HG02642 (cell line): ENCODE measurements at regions not wholly inside any gene's neighbourhood (a gene's known extent, or its start where the extent isn't known, plus 50 kb on each side); places are given as distances from the start of the nearest gene placed in this dataset.

Experiments used
- ATAC-seq: cut with Tn5 transposase; IDR thresholded peaks from one replicate; pipeline ENCODE4 v1.9.1; 2021; ENCODE audit warnings: mild to moderate bottlenecking; ENCODE audit not compliant: unreplicated experiment, poor library complexity

DNA sequence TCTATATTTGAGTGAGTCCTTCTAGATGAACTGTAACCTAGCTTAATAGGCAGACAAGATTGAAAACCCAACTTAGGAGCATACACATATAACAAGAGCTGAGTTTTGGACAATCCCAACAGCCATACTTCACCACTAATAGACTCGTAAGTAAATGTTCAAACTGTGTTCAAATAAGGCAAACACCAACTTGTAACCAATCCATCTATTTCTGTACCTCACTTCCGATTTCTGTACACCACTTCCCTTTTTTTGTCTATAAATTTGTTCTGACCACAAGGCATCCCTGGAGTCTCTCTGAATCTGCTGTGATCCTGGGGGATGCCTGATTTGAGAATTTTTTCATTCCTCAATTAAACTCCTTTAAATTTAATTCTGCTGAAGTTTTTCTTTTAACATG is 1149.1 kb upstream of the NRXN1 start:
- no peak for ATAC-seq

DNA sequence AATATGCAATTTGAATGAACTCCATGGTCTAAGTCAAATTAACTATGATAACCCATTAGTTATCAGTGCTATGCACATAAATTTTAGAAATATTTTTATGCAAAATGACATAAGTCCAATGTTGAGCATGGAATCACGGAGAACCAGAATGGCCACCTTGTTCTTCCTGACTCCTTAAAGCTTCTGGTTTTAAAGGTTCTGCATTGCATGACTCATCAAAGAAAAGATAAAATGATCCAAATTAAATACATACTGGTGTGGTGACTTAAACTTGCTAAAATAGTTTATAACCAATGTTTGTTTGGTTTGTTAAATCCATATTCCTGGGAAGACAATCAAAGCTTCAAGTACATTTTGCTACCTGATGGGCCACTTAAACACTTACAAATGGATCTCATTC is 1146.9 kb upstream of the NRXN1 start:
- ATAC-seq, result no peak

GRCh38 chr2:52145005-52145404 is 1113.1 kb upstream of the NRXN1 start:
- ATAC-seq, result no peak

GRCh38 chr2:52144590-52144989 is 1112.7 kb upstream of the NRXN1 start:
- ATAC-seq, result no peak

DNA sequence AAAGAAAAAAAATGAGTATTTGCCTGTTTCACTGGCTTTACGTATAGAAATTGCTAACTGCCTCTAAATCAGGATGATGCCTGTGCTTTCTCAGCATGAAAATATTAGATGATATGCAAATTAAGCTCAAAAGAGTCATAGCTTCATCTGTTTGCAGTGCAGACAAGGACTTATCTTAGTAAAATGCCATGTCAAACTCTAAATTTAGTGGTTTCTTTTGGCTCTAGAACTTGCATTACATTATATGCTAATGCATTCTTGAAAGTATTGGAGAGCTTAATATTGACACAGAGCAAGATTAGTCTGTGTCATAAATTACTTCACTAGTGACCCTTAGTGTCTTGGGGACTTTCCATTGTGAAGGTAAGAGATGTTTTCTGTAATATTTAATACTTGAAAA is 1109.1 kb upstream of the NRXN1 start:
- no peak for ATAC-seq

DNA sequence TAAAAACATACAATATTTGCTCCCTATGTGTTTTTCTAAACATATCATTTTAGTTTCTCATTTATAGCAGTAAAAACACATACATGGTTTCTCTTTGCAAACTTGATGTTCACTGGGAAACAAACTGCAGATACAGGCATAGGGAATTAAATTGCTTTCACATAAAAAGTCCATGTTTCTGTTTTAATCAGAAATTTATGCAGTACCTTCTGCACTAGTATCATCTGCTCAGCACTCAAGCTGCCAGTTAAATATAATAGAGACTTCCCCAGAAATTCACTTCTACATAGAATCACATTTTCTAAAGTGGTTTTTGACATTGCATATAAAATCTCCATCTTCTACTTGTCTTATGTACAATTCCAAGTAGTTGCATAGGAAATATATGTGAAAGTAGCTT is 1107.3 kb upstream of the NRXN1 start:
- ATAC-seq, result no peak

- no peak for ATAC-seq
These were observed 1103.3 kb upstream of the NRXN1 start for GRCh38 chr2:52135235-52135634.

DNA sequence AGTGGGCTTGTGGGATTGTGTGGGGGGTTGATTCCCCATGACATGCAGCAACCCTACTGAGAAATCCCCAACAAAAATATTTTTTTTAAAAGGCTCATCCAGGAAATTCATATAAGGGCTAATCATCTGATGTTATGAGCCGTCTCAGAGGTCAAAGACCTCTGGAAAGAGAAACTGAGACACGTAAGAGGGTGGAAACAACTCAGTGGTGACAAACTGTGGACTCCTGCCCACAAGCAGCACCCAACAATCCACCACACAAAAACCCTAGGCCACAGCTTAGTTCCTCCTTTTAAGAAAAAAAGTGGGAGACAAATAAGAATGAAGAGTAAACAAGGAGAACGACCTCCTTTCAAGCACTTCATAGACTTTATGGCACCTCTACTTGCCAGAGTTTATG is 1096.1 kb upstream of the NRXN1 start:
- no peak for ATAC-seq

DNA sequence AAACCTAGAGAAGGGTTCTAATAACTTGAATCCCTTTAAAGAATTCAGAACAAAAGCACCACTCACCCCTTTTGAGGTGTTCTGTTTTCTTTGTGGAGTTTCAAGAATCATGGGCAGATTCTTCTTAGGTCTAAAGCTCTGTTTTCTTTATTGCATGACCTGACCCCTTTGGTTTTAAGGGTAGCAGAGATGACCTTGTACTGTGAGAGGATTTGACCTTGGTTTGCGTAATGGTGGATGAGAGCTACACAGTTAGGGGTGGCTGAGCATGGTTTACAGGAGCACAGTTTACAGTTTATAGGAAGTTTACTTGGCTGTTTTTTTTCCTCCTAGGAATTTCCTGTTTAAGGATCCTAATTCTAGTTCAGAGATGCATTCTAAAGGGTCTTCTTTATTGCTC is 1095.6 kb upstream of the NRXN1 start:
- ATAC-seq, result no peak

DNA sequence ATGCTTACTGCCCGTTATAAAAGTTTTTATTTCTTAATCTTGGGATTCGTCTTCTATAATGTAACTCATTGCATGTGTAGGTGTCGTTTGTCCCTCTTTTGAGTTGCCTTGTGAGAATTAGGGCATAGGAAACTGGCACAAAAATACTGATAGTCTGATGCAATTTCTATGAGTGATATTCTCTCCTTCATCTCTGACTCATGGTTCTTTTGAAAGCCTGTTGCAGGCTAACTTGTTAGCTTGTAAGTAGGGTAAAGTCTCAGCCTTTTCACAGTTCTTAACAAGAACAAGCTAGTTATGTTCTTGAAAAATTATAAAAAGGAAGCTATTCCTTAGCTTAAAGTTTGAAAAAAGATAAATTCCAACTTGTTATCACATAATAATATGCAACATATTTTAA is 1085.4 kb upstream of the NRXN1 start:
- ATAC-seq, result no peak

GRCh38 chr2:52115750-52116149 is 1083.8 kb upstream of the NRXN1 start:
- no peak for ATAC-seq

DNA sequence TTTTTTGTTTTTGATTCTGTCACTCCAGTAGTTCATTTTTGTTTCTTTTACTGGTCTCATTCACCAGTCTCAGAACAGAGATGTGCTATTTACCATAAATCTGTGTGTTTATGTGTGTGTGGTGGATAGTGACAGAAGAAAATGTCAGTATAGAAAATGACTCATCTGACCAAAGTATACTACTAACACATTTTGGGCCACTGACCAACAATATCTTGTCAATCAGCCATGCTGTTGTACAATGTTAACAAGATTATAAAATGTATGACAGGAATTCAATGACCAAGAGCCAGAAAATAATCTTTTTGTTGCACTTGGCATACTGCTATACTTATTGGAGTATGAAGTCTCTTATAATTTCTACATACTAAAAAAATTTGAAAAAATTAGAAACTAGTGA is 1081.4 kb upstream of the NRXN1 start:
- no peak for ATAC-seq

DNA sequence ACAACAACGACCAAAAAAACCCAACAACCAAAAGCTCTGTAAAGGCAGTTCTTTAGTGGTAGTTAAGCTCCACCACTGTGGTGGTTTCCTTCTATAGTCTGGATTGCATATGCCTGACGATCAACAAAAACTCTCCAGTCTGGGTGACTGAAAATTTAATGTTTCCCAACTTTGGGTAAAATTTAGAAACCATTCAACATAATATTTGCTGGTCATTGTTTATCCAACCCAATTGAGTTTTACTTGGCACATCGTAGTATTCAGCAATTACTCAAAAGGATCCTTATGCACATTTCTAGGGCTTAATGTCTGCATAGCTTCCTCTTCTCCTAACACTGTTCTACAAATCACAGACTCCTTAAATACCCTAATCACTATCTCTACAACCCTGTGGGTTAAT is 1080.2 kb upstream of the NRXN1 start:
- no peak for ATAC-seq

- ATAC-seq, result no peak
These were observed 1075.2 kb upstream of the NRXN1 start for GRCh38 chr2:52107124-52107523.

DNA sequence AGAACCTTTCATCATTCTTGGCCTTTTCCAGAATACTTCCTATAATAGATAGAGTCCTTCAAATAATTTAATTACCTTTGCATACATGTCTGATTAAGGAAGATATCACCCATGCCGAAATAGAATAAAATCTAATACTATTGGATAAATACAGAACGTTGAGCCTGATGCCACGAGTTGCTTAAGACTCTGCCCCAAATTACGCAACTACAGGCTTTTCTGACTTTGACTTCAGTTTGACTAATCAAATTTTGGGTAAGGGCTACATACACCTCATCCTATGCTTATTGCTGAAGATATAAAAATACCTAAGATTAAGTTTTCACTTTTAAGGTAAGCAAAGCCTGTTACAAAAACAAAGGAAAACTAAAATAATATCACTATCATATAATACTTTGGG is 1065.1 kb upstream of the NRXN1 start:
- ATAC-seq, result no peak

DNA sequence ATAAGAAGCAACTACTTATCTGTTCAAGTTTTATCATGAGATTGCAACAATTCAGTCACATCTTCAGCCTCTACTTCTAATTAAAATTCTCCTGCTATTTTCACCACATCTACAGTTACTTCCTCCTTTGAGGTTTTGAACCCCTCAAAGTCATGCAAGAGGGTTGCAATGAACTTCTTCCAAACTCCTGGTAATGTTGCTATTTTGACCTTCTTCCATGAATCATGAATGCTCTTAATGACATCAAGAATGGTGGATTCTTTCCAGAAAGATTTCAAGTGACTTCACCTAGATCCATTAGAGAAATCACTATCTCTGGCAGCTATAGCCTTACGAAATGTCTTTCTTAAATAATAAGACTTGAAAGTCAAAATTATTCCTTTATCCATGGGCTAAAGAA is 1052.8 kb upstream of the NRXN1 start:
- ATAC-seq, result no peak

- ATAC-seq, result no peak
These were observed 1051.3 kb upstream of the NRXN1 start for GRCh38 chr2:52083214-52083613.

DNA sequence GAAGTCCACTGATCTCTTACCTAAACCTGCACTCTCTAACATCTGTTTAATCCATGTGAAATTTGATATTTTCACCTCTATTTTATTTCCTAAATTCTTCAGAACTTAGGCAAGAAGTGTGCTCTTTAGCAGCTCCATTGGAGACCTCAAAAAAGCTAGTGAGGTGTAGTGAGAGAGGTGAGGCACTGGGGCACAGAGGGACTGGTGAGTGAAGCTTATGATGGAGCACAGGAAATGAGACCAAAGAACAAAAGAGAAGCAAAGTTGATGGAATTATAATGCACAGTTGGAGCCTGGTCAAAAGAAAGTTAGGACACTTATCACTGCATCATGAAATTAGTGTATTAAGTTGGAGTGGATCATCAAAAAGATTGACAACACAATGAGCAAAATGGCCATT is 1050.7 kb upstream of the NRXN1 start:
- no peak for ATAC-seq

DNA sequence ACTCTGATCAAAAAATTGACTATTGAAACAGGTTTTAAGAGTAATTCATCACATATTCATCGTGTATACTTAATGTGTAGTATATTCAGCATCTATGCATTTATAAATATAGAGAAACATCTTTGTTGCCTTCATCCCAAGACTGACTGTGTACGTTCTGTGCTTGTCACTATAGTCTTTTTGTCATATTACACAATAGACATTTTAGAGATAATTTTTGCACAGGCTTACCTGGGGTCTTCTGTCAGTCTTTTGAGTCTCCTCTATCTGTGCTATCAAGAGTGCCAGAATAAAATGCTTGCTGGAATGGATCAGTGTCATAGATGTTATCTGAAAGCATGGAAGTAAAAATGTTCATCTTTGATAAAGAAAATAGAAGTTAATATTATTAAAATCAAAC is 1047.7 kb upstream of the NRXN1 start:
- ATAC-seq, result no peak

GRCh38 chr2:52077159-52077558 is 1045.2 kb upstream of the NRXN1 start:
- ATAC-seq, result no peak

- ATAC-seq, result no peak
These were observed 1042.3 kb upstream of the NRXN1 start for GRCh38 chr2:52074130-52074719.

DNA sequence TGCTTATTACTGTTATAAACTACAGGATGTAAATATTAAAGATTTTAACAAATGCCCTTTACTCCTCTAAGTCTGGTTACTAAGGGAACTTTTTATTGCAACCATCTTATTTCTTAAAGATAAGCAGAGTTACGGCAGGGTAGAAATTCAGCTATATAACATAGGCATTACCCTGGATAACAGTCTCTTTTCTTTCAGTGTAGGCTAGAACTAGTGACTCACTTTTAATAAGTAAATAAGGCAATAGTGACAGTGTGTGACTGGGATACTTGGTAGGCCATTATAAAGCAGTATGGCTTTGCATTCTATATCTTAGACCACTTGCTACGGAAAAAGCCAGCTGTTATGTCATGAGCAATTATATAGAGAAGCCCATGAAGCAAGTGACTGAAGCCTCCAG is 1041.0 kb upstream of the NRXN1 start:
- no peak for ATAC-seq

DNA sequence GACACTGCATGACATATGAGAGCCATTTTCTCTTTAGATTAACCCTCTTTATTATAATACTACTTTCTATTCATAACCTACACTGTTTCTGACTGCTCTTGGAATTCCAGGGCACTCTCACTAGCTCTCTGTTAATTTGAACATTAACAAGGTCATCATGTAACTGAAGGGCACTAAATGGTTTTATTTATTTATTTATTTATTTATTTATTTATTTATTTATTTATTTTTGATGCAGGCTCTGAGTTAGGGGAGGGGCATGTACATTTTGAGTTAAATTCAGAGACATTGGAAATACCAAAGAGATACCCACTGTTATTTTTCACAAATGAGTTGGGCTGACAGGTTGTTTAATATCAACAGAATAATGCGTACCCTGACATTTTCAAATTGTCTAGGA is 1038.7 kb upstream of the NRXN1 start:
- ATAC-seq, result no peak
